Cardiac fibroblast (primary cell): ENCODE measurements at regions not wholly inside any gene's neighbourhood (a gene's known extent, or its start where the extent isn't known, plus 50 kb on each side); places are given as distances from the start of the nearest gene placed in this dataset.

Source experiments
- DNase-seq, 2 donors: peaks; one replicate each; pipeline versions ENCODE4 v3.0.0 to v3.0.0-alpha.2; 2010; ENCODE audit warnings: low read depth in 2 of 2
- H3K4me3 ChIP-seq, 2 donors: replicated peaks in 1 of 2; 1 replicate in 1 of 2; 2 replicates in 1 of 2; pipeline ENCODE4 v1.5.1; 2011; ENCODE audit warnings: low read depth in 2 of 2, low read length in 2 of 2, mild to moderate bottlenecking in 2 of 2, moderate library complexity in 1 of 2
- CTCF ChIP-seq: IDR thresholded peaks from one replicate; pipeline ENCODE4 v1.5.1; 2011; ENCODE audit warnings: low read depth, mild to moderate bottlenecking, low read length, inconsistent platforms

GRCh38 chr5:123261752-123262151 is 161.5 kb downstream of the CEP120 start:
- peak in 1 of 2 donors; percentile 8 for DNase-seq
- TF ChIP-seq CTCF = no peak
- no peak overlapping the region for H3K4me3 ChIP-seq

DNA sequence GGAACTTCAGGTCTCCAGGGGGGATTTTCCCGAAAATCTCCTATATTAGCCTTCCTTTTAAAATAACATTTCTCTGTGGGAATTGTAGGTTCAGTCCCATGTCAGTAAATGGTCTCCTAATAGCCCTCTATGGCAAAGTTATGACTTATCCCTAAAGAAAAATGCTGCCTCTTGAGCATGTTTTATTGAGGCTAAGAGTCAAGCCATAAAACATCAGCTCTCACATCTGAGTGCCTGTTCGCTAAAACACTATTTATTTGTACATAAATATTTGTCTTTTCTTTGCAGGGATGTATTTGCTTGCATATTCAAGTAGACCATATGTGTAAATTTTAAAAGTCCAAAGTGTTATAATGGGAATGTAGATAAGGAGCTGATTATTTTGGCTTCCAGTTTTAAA is 160.4 kb downstream of the PRDM6 start:
- no peak for TF ChIP-seq CTCF
- H3K4me3 ChIP-seq = no peak overlapping the region
- no peak for DNase-seq

- no peak for DNase-seq
- TF ChIP-seq CTCF = no peak
- H3K4me3 ChIP-seq = no peak overlapping the region
Observed at GRCh38 chr5:123245689-123246088, 156.6 kb downstream of the PRDM6 start.

- no peak for TF ChIP-seq CTCF
- no peak for DNase-seq
- H3K4me3 ChIP-seq = no peak overlapping the region
Observed at GRCh38 chr5:123244458-123244857, 155.4 kb downstream of the PRDM6 start.
